BLaER1 (cell line): ENCODE measurements at regions not wholly inside any gene's neighbourhood (a gene's known extent, or its start where the extent isn't known, plus 50 kb on each side); places are given as distances from the start of the nearest gene placed in this dataset.

ENCODE experiments used
- H3K27ac ChIP-seq: shearing (Covaris generic); formaldehyde crosslinking; 2 replicates; pipeline ENCODE4 v1.8.1; 2022
- H3K27me3 ChIP-seq: shearing (Covaris generic); formaldehyde crosslinking; 2 replicates; pipeline ENCODE4 v1.8.1; 2022
- H3K36me3 ChIP-seq: shearing (Covaris generic); formaldehyde crosslinking; 2 replicates; pipeline ENCODE4 v1.8.1; 2022
- H3K4me1 ChIP-seq: shearing (Covaris generic); formaldehyde crosslinking; 2 replicates; pipeline ENCODE4 v1.8.1; 2022
- H3K4me2 ChIP-seq: shearing (Covaris generic); formaldehyde crosslinking; 2 replicates; pipeline ENCODE4 v1.8.1; 2022
- H3K4me3 ChIP-seq: shearing (Covaris generic); formaldehyde crosslinking; 2 replicates; pipeline ENCODE4 v1.8.1; 2022
- H3K9ac ChIP-seq: shearing (Covaris generic); formaldehyde crosslinking; 2 replicates; pipeline ENCODE4 v1.8.1; 2022
- H3K9me3 ChIP-seq: shearing (Covaris generic); formaldehyde crosslinking; 2 replicates; pipeline ENCODE4 v1.8.1; 2022
- H4K20me1 ChIP-seq: shearing (Covaris generic); formaldehyde crosslinking; 2 replicates; pipeline ENCODE4 v1.8.1; 2022
- Cebpa-rat ChIP-seq: shearing (Covaris generic); IDR thresholded peaks from 2 replicates; pipeline ENCODE4 v1.8.1; 2022

DNA sequence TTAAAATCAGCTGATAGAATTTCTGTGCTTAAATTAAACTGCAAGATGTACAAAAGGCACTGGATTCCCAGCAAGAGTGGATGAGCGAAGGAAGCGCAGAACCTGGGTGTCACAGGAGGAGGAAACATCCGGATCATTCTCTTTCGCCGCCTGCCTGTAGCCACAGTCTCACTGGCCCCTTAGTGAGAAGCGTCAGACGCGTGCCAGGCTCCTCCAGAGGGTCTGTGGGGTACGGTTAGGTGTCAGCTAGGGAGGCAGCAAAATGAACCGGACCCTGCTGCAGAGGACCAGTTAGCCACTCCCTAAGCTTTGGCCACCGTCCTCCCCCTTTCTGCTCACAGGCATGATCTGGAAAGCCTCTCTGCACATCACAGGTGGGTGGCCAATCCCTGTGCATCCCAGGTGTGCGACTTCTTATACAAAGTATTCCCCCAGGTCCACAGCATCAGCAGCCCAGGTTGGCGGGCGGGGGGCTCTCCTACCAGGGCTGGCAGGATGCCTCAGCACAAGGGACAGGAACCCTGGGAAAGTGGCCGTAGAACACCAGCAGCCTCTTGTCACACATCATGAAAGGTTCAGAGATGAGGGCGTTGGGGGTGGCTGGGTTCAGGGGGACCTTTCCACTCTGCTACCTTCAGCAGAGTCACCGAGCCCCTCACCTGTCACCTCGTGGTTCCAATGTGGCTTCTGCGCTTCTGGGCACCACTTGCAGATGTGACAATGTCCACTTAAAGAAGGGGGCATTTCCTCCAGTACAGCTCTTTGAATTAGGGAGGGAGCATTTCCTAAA is 61.1 kb upstream of the SLC66A3 start:
- Histone ChIP-seq H3K36me3 (no peaks in the 10 kb centered on the region), H3K27ac (no peak overlapping the region), H3K4me3 (no peak overlapping the region), H3K9ac (no peak overlapping the region), H3K27me3 (no peaks in the 10 kb centered on the region), H4K20me1 (no peaks in the 10 kb centered on the region), H3K4me1 (no peaks in the 10 kb centered on the region), H3K9me3 (no peaks in the 10 kb centered on the region), H3K4me2 (no peak overlapping the region)
- no peak for TF ChIP-seq Cebpa-rat

DNA sequence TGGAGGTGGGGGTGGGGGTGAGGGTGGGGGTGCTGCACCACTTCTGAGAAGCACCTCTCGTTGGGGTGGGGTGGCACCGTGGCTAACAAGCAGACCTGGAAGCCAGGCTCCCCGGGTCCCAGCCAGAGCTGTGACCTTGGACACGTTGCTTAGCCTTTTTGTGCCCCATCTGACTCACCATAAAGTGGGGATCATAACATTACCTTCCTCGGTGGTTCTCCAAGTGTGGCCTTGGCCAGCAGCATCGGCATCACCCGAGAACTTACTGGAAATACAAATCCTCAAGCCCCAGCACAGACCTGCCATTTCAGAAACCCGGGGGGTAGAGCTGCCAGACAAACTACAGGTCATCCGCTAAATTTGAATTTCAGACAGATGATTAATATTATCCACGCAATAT is 58.7 kb upstream of the SLC66A3 start:
- Histone ChIP-seq H3K4me2 (no peak overlapping the region), H3K4me3 (no peak overlapping the region), H3K36me3 (no peaks in the 10 kb centered on the region), H3K9ac (no peak overlapping the region), H3K9me3 (no peaks in the 10 kb centered on the region), H3K27ac (no peak overlapping the region), H3K27me3 (no peaks in the 10 kb centered on the region), H4K20me1 (no peaks in the 10 kb centered on the region), H3K4me1 (no peaks in the 10 kb centered on the region; the same call in 1 of the 2 replicates)
- TF ChIP-seq Cebpa-rat, result no peak

DNA sequence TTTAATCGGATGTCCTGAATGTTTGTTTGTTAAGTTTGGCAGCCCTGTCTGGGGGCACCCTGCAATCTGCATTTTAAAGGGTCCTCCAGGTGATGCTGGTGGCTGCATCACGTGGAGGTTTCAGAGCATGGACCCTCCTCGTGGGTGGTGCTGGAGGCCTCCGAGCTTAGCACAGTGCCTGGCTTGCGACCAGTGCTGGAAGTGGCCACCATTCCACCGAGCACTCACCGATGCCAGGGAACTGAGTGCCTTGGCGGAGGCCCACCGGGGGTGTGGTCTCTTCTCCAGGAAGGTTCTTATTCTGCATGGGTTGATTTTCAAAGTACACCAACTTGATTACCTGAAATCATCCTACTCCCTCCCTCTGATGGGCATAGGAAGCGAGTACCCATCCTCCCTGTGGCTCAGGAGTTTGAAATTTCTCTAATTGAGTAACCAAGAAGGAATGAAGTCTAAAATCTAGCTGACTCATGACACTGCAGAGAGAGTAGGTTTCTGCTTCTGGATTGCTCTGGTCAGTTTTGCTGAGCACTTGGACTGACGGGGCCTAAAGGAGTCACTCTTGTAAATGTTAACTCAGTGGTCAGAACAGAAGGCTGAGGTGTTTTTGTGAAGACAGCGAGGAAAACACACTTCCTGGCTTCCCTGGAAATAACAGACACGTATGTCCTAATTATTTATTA is 58.1 kb upstream of the SLC66A3 start:
- Histone ChIP-seq H3K9ac (no peak overlapping the region), H3K27ac (no peak overlapping the region), H3K27me3 (no peaks in the 10 kb centered on the region), H3K9me3 (no peaks in the 10 kb centered on the region), H3K4me1 (no peaks in the 10 kb centered on the region; the same call in 1 of the 2 replicates), H3K36me3 (no peaks in the 10 kb centered on the region), H3K4me2 (no peak overlapping the region), H3K4me3 (no peak overlapping the region), H4K20me1 (no peaks in the 10 kb centered on the region)
- TF ChIP-seq Cebpa-rat, result no peak

- no peak overlapping the region for H3K9ac ChIP-seq
- TF ChIP-seq Cebpa-rat, result no peak
- no peaks in the 10 kb centered on the region for H4K20me1 ChIP-seq
- no peak overlapping the region for H3K4me2 ChIP-seq
- H3K27me3 ChIP-seq, result no peaks in the 10 kb centered on the region
- H3K27ac ChIP-seq, result no peak overlapping the region
- no peaks in the 10 kb centered on the region; the same call in 1 of the 2 replicates for H3K4me1 ChIP-seq
- H3K36me3 ChIP-seq, result no peaks in the 10 kb centered on the region
- no peaks in the 10 kb centered on the region for H3K9me3 ChIP-seq
- no peak overlapping the region for H3K4me3 ChIP-seq
These were observed 57.3 kb upstream of the SLC66A3 start for GRCh38 chr2:11097854-11098387.

GRCh38 chr2:11099122-11100065 is 55.9 kb upstream of the SLC66A3 start:
- Histone ChIP-seq H3K9ac (no peak overlapping the region), H3K4me3 (no peak overlapping the region), H3K4me1 (no peaks in the 10 kb centered on the region; the same call in 1 of the 2 replicates), H3K9me3 (no peaks in the 10 kb centered on the region), H3K27me3 (no peaks in the 10 kb centered on the region), H3K4me2 (no peak overlapping the region), H3K27ac (no peak overlapping the region), H4K20me1 (no peaks in the 10 kb centered on the region), H3K36me3 (no peaks in the 10 kb centered on the region)
- TF ChIP-seq Cebpa-rat, result no peak

- Histone ChIP-seq H3K9ac (no peak overlapping the region), H4K20me1 (no peaks in the 10 kb centered on the region), H3K27me3 (no peaks in the 10 kb centered on the region), H3K36me3 (no peaks in the 10 kb centered on the region), H3K4me1 (no peaks in the 10 kb centered on the region; the same call in 1 of the 2 replicates), H3K27ac (no peak overlapping the region), H3K9me3 (no peaks in the 10 kb centered on the region), H3K4me2 (no peak overlapping the region), H3K4me3 (no peak overlapping the region)
- TF ChIP-seq Cebpa-rat, result no peak
These were observed 55.1 kb upstream of the SLC66A3 start for GRCh38 chr2:11100130-11100529.

DNA sequence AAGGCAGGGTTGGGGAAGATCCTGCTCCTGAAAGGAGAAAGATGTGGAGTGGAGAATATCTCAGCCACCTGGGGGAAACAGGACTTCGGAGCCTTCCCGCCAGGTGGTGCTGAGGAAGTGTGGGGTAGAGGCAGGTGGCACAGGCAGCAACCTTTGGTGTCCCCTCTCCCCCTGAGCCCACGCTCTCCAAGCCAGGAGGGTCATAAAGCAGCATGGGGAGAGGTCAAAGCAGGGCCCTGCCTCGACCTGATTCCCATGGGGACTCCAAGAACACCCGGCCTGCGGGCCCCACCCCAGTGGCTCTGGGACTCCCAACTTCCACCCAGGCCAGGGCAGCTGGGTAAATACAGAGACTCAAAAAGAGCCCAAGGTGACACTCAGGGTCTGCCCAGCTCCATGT is 54.3 kb upstream of the SLC66A3 start:
- Histone ChIP-seq H3K4me2 (no peak overlapping the region), H3K4me1 (no peaks in the 10 kb centered on the region; the same call in 1 of the 2 replicates), H3K36me3 (no peaks in the 10 kb centered on the region), H4K20me1 (no peaks in the 10 kb centered on the region), H3K27ac (no peak overlapping the region), H3K9me3 (no peaks in the 10 kb centered on the region), H3K4me3 (no peak overlapping the region), H3K9ac (no peak overlapping the region), H3K27me3 (no peaks in the 10 kb centered on the region)
- no peak for TF ChIP-seq Cebpa-rat

DNA sequence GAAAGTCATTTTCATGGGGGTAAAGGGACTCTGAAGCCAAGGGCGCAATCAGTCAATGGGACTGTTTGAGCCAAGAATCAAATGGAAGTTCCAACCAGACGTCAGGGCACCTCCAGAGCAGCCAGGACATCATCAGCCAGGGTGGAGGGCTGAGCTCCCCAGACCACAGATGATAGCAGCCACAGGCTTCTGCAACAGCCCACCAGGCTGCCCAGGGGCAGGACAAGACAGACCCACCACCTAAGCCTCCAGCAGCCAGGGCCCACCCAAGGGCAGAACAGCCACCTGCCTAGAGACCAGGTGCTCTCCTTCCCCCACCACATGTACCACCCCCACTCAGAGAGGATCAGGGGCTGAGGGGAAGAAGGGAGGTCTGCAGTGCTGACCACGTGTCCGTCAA is 53.8 kb upstream of the SLC66A3 start:
- H3K4me3 ChIP-seq, result no peak overlapping the region

DNA sequence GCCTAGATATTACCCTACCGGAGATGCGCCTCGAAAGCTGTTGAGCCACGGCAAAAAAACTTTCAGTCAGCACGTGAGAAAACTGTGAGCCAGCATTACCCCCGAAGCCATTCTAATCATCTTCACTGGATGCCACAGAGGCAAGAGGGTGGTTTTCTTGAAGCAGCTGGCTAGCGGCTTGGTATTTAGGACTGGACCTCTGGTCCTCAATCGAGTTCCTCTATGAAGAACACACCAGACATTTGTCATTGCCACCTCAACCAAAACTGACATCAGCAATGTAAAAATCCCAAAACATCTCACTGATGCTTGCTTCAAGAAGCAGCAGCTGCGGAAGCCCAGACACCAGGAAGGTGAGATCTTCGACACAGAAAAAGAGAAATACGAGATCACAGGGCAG is 52.8 kb upstream of the SLC66A3 start:
- no peak overlapping the region for H3K9ac ChIP-seq
- H3K27ac ChIP-seq, result no peak overlapping the region
- H3K4me1 ChIP-seq, result no peaks in the 10 kb centered on the region; the same call in 1 of the 2 replicates
- H3K27me3 ChIP-seq, result no peaks in the 10 kb centered on the region
- no peak for TF ChIP-seq Cebpa-rat
- H3K9me3 ChIP-seq, result no peaks in the 10 kb centered on the region
- no peak overlapping the region for H3K4me3 ChIP-seq
- H3K36me3 ChIP-seq, result no peaks in the 10 kb centered on the region
- H4K20me1 ChIP-seq, result no peaks in the 10 kb centered on the region
- no peak overlapping the region for H3K4me2 ChIP-seq

More for the DNA sequence above, 53.8 kb upstream of the SLC66A3 start:
- no peaks in the 10 kb centered on the region for H3K9me3 ChIP-seq
- no peak overlapping the region for H3K9ac ChIP-seq
- H3K27me3 ChIP-seq, result no peaks in the 10 kb centered on the region
- TF ChIP-seq Cebpa-rat, result no peak
- no peaks in the 10 kb centered on the region; the same call in 1 of the 2 replicates for H3K4me1 ChIP-seq
- H3K4me2 ChIP-seq, result no peak overlapping the region; the same call in 1 of the 2 replicates
- no peaks in the 10 kb centered on the region for H4K20me1 ChIP-seq
- no peaks in the 10 kb centered on the region for H3K36me3 ChIP-seq
- no peak overlapping the region for H3K27ac ChIP-seq
